Islet of Langerhans (tissue), 1 donor: ENCODE measurements at regions not wholly inside any gene's neighbourhood (a gene's known extent, or its start where the extent isn't known, plus 50 kb on each side); places are given as distances from the start of the nearest gene placed in this dataset.

Experiments used
- FAIRE-seq: peaks from one replicate; lab custom pipeline; 2011; peaks lifted over from hg19 to GRCh38; lab: Jason Lieb, UNC

DNA sequence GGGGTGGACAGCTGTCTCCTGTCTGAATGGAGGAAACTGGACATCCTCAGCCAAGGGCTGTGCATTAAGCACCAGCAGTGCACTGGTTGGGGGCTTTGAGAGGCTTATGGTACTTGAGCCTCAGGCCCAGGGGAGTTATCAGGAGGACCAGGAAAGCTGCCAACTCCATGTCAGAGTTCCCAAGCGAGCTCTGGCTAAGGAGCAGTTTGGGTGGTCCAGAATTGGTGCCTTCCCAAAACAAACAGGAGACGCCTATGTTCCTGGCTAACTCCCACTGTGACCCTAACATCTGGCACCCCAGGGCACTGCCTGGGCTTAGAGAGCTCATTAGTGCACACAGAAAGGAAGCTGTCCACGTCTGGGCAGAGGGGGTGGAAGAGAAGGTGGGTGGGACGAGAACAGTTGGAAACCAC lies 408.6 kb upstream of the NPVF start:
- FAIRE-seq, result no peak

DNA sequence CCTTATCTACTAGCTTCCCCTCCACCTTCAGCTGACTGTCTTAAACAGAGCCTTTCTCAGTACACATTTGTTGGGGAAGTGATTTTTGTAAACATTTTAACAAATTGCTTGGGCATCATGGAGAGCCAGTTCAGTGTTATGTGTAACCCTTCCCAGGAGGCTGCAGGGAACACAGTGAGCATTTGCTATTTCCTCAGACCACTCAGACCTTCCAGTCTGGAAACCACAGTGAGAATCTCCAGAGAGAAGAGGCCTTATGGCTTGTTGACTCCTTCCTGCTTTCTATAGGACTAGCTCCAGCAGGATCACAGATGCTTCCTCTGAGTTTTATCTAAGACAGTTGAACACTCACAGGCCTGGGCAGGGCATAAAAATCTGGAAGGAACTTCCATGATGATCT lies 409.8 kb upstream of the NPVF start:
- no peak for FAIRE-seq

DNA sequence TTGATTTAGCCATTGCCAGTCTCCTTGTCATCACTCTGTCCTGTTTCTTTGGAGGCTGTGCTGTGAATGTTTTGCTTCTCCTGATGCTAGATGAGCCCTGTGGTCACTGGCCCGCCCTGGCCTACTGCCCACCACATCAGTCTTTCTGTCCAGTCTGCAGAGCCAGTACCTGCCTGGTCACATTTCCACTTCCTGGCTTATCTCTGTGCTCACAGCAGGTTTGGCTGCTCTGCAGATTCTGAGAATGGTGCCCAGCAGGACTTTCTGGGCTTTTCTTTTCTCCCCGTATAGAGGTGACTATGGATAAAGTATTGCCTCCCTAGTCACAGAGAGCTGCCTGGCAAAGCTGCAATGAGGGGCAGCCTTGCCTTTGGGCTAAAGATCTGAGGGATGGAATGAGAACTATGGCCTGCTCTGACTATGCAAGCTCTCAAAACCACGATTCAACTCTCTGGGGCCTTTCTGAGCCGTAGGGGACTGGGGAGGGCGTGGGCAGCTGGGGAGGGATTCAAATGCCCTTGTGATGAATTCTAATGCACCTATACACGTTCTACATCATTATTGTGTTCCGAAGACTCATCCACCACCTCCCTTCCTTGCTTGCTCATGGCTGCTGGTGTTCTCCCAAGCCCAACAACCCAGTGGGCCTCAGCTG lies 410.4 kb upstream of the NPVF start:
- no peak for FAIRE-seq

DNA sequence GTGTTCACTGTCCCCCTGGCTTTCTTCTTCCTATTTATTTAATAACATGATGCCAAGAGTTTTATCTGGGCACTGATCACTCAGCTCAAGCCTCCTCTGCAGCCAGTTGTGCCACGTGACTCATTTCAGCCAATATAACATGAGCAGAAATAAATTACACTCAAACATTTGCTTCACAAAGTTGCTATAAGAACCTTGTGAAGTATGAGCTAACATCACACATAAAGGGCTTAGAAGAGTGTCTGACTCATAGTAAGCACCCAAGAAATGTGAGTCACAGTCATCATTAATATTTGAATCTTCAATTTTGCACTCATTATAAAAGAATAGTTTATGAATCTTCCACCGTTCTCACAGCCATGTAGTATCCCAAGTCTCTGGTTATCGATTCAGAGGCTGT lies 414.6 kb upstream of the NPVF start:
- no peak for FAIRE-seq

DNA sequence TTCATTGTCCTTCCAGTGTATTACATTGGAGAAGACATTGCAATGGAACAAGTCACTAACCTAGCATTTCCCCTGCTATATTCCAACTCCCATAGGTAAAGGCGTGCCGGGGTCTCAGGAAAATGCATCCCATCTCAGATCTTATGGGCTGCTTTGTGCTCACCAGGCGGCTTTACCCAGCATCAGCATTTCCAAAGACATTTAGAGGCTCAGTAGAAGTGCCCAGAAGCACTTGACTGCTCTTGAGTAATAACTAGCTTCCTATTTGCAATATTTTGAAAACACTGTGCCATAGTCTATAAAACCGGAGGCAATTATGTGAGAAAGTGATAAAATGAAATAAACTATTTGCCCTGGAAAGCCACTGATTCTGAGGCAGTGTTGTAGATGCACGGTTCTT lies 415.0 kb upstream of the NPVF start:
- no peak for FAIRE-seq

DNA sequence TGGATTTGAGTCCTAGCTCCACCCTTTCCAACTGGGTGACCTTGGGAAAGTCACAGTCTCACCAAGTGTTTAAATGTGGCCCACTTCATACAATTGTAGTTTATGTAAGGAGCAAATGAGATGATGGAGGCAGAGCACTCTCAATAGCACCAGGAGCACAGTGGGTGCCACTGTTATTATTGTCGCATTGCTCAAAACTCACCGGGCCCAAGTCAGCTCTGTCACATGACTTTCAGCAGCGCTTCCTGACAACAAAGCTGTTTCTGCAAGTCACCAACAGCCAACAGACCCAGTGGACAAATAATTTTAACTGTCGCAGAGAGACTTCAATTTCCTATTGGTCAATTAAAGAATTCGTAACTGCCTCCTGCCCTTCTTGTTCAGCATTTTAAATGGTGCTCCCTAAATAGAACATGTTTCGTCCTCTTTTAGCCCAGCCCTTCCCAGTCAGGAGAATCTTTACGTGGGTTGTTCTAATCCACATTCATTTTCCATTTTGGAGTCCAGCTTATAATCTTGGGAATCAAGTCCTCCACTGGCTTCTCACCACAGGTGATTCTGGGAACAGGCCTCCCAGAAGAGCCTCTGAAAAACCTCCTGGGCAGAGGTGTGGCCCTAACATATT lies 415.6 kb upstream of the NPVF start:
- no peak for FAIRE-seq

DNA sequence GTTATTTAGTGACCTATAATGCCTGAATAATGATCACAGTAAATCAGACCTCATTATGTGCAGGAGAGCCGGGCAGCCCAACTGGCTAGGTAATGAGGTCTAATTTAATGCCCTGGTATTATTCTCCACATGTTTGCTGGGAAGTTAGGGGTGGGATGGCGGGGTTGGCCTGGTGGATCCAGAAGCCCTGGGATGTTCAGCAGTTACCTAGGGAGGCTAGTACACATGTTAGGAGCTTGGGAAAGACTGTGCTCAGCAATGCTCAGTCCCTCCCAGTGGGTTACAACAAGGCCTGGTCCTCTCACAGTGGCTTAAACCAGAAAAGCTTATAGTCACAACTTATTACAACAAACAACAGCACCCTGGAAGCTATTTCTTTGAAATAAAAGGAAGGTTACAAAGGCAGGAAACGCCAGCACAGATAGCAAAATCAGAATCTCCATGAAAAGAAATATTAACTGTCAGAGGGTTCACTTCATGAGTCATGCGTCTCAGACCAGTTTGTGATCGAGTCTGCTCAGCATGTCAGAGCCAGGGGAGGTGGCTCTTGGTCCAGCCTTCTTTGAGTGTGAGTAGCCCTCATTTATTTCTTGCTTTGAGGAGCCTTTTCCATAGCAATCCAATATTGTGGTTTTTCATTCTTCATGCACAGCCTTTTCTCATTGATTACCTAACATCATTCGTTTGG lies 418.6 kb upstream of the NPVF start:
- FAIRE-seq, result no peak

DNA sequence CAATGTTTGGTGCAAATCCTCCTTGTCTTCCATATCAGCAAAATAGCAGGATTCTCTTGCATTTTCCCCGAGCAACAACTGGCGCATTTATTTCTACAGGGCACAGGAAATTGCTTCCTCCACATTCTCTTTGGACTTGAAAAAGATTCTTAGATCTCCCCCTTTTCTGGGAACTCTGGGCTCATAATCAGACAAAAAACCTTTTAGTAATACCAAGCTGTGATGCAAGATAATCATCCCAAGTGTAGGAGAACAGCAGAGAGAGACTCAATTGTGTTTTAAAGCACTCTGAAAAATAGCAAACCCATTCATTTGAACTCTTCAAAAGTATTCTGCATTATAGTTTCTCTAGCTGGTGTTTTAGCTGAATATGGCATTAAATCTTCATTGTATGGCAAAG lies 419.6 kb upstream of the NPVF start:
- no peak for FAIRE-seq

DNA sequence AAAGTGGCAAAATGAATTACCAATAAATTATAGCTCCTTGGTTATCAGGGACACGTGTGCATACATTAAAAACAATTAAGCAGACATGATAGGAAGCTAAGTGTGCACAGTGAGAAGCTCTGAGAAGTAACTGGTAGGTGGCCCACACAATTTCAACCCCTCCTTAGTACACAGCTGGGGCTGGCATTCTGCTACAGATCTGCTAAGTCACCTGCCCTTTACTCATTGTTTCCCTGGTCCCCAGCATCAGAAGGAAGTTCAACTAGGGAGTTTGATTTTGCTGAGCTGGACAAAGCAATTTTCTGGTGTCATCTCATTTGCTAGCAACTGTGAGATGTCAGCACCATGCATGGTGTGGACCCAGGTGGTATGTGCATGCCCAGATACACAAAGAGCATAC lies 424.1 kb upstream of the NPVF start:
- no peak for FAIRE-seq

DNA sequence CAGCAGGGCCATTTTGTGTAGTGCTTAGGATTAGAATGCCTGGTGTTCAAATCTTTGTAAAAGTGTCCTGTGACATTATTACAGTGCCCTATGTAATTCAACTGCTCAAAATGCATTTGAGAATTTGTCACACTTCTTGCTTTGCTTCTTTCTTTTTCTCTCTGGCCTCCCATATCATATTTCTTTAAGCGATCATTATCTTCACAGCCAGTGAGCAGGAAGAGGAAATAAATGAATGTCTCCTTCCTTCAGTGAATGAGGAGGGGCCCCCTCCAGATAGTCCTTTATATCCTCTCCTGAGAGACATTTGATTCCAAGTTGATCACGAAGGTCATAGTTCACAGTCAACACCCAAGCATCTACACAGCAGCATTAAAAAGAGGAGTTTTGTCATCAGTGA lies 425.1 kb upstream of the NPVF start:
- no peak for FAIRE-seq

DNA sequence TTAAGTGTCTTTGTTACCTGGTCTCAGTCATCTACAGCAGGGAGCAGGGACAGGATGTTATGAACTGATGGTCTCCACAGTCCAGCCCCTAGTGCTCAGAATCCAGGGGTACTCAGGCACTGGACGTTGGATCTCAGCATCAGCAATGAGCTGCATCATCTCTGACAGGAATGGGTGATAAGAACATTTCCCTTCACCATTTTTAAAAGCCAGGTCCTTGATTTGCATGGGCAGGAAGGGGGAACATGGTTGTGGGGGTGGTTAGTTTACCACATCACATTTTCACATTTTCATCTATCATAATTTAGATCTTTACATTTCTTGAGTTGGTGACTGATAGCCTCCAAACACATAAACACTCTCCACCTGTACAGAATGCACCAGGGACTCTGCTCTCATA lies 427.8 kb upstream of the NPVF start:
- no peak for FAIRE-seq

DNA sequence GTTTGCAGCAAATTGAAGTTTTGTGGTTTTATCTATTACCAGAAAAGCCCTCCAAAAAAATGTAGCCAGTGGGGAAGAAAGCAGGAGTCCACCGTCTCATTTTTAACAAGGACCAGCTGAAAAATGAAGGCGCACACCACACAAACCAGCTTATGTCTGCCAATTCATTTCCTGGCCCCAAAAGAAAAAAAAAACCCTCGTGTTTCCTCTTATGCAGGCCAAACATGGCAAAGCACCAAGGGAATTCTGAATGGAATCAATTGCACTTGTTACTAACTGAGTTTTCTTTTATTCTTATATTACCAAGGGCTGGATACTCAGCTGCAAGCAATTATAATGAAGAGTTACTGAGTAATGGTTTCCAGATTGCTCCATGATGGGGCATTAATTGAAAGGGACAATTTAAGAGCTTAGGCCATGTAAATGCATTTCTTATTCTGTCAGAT lies 428.3 kb upstream of the NPVF start:
- FAIRE-seq, result no peak

DNA sequence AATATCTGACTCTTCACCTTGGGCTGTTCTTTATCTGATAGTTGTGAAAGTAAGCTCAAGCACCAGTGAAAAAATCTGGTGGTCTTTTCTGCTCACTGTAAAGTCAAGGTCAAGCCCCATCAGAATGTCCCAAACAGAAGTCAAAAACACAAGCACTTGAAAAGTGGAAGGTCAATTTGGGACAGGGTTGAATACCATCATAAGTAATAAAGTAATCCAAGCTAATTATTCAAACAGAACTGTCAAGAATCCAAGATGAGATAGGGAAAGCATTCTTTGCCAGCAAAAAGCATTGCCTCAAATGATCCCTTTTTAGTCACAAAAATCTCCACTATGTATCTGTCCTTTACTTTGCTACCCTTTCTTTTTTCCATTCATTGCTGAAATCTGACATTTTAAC lies 430.1 kb upstream of the NPVF start:
- no peak for FAIRE-seq

DNA sequence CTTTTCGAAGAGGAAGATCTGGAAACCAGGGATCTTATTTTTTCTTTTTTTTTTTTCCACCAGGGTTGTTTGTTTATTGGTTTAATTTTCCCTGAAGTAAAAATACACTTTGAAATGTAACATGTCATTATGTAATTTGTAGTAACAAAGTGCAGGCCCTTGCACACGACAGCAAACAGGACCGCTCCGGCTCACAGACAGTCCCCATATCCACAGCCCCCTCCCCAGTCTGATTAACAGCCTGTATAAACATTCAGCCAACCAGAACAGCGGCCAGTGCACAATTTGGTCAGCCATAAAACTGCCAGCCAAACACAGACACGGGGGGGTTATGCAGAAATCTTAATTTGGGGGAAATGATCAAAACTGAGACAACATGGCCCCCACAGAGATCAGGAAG lies 431.6 kb upstream of the NPVF start:
- FAIRE-seq, result no peak

DNA sequence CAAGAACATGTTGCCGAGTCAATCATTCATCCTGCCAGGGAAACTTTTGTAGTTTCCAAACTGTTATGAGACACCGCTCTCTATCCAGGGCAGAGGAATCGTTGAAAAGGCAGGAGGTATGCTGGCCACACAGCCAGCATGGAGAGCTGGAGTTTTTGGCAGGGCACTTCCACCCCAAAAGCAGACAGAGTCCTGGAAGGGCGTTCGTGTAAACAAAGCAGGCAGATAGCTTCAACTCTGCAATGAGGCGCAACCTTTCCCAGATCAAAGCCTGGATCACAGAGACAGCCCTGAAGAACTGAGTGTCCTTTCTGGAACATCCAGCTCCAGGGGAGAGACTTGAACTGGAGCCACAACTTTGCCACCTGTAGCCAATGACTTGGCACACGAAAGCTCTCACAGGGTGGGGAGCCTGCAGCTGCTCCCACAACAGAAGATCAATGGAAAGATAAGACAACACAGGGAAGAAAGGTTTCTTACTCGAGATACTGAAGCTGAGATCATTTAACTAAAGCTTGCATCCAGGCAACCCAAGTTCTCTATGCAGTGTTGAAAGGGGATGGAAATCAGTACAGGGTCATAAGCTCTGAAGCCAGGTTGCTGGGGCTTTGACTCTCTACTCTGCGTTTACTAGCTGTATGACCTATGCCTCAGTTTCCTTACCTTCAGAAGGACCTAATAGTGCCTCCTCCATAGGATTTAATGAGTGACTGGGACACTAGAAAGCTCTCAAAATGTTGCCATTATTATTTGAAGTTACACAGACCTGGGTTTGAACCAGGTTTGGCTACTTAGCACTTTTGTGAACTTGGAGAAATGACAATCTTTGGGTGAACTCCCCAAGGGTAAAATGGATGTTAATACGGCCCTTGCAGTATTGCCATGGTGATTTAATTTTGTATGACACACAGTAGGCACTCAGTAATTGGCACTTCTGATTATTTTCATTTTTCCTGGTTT lies 434.8 kb upstream of the NPVF start:
- no peak for FAIRE-seq

DNA sequence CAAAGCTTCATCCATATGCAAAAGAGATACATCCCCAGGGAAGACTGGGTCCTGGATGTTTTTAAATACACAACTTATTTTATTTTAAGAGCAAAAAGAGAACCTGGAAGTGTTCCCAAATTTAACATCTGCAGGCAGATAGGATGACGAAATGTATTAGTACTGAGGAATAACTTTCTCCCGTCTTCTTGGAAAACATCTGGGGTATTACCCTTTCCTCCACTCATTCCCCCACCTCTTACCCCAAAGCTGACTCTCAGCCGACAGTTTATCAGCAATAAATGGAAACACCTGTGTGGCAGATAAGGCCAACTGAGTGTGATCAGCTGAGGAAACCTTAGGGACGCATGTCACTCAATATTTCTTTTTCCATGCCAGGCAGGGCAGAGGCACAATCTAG lies 435.6 kb upstream of the NPVF start:
- FAIRE-seq, result no peak

DNA sequence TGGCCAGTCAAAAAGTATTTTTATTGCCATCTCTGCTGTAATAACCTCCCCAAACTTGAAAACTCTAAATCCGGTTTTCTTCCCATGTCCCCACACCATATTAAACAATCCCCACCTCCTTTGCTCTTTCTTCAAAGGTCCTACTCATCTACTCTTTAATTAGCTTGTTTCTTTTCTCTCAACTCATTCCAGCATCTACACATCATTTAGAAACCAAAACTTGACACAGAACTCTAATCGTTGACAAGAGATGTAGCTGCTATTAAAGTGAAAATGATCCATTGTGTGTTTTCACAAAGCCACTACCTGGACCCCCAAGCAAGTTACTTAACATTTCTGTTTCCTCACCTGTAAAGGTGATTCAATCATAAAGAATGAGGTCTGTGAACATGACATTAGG lies 436.3 kb upstream of the NPVF start:
- no peak for FAIRE-seq

DNA sequence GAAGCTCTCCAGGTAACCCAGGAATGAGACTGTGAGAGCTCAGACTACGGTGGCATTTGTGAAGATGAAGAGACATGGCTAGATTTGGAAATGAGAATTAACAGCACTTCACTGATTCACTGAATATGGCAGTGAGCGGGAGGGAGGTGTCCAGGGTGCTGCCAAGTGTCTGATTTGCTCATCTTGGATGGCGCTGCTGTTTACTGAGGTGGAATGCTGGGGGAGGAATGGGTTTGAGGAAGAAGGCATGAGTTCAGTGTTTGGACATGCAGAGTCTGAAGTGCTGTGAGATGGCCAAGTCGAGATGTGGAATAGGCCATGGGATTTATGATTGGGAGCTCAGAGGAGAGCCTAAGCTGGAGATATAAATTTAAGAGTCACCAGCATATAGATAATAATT lies 437.1 kb upstream of the NPVF start:
- FAIRE-seq, result no peak

DNA sequence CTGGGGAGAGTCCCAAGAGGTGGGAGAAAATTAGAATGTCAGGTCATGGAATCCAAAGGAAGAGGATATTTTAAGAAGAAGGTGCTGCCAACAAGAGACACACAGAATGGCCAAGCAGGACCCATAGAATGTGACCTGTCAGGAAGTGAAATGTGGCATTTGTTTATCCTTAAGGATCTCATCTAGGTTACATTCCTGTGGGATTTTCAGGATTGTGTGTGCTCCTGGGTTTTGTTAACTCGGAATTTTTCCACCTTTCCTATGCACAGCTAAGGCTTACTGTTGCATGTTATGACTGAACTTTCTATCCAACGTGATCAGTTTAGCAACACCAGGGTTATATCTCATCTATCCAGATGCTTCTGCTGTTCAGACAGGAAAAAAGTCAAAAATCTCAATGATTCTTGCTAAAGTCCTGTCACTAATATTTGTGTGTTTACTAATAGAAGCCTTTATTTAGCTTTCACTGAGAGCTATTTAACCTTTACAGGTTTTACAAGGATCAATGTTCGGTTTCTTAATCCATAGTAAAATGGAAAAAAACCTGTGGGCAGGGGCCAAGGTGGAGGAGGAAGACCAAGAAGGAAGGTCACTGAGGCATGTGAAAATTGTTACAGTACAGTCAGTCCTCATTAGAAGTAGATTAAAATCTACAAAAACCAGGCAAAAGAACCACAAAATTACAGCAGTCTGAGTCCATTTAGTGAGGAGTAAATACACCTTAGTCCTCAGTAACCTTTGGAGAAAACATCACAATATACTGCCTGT lies 437.8 kb upstream of the NPVF start:
- no peak for FAIRE-seq

DNA sequence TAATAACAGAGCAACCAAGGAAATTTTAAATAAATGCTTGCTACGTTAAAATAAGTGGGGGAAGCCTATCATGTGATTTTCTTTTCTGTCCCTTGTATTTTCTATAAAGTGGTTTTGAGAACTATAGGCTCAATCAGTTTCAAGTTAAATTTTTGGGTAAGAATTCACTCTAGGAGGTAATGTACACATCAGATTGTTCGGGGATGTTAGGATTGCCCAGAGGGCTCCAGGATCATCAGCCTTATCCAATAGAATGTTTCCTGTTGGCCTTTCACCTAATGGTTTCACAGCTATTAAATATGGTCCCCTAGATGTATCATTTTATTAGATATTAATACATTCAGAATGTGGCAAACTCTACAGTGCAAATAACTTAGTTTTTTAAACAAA lies 438.4 kb upstream of the NPVF start:
- no peak for FAIRE-seq

DNA sequence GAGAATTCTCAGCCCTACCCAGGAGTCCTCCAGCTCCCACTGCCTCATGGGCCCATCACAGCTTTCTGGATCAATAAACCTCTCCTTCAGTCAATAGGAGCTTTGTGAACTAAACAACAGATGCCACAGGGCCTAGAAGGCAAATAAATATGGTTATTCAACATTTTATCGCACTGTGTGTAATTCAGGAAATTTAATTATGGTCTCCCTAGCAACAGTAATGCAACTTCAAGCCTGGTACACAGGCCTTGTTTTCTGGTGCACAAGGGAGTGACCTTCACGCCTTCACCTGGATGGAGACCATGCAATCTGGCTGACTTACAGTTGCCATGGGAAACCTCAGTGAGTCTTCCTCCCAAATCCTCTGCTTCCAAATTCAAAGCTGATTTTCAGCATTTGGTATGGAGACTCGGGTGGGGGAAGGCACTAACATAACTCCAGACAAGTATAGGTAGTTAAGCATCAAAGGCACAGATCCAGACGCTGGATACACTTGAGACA lies 441.0 kb upstream of the NPVF start:
- FAIRE-seq, result no peak
